Amygdala (tissue), 56 donors: ENCODE measurements at regions not wholly inside any gene's neighbourhood (a gene's known extent, or its start where the extent isn't known, plus 50 kb on each side); places are given as distances from the start of the nearest gene placed in this dataset.
A peak's percentile ranks its signal among the peaks of the same experiment; 100 is the strongest.
"Not testable (repeated sequence)": the region's sequence is repeated elsewhere in the genome, so short reads cannot be mapped to it uniquely, and the experiment has no call there.

Source experiments
- DNase-seq, 56 donors: peaks; one replicate each; lab custom pipeline; 2025; lab: John Stamatoyannopoulos, UW

GRCh38 chr4:85094735-85095134 is 128.2 kb upstream of the WDFY3 start:
- no peak for DNase-seq

- DNase-seq = no peak
Measured at GRCh38 chr4:85102606-85103005, 136.1 kb upstream of the WDFY3 start.

- DNase-seq = no peak
Measured at GRCh38 chr4:85106166-85106565, 139.7 kb upstream of the WDFY3 start.

GRCh38 chr4:85106805-85107336 is 140.4 kb upstream of the WDFY3 start:
- DNase-seq = no peak

- DNase-seq = no peak
Measured at GRCh38 chr4:85107553-85107952, 141.1 kb upstream of the WDFY3 start.

GRCh38 chr4:85113706-85114105 is 147.2 kb upstream of the WDFY3 start:
- no peak for DNase-seq

GRCh38 chr4:85114526-85114925 is 148.0 kb upstream of the WDFY3 start:
- no peak for DNase-seq

GRCh38 chr4:85116008-85116407 is 149.5 kb upstream of the WDFY3 start:
- DNase-seq = no peak

GRCh38 chr4:85125688-85126087 is 159.2 kb upstream of the WDFY3 start:
- no peak for DNase-seq

GRCh38 chr4:85126991-85127591 is 160.6 kb upstream of the WDFY3 start:
- no peak for DNase-seq

GRCh38 chr4:85127653-85128052 is 161.2 kb upstream of the WDFY3 start:
- peak in 24 of 56 donors; percentile 0 to 43 (median 9) for DNase-seq

GRCh38 chr4:85128246-85129204 is 162.0 kb upstream of the WDFY3 start:
- no peak for DNase-seq

GRCh38 chr4:85129354-85130125 is 163.1 kb upstream of the WDFY3 start:
- not testable (repeated sequence) for DNase-seq

GRCh38 chr4:85132117-85132516 is 165.6 kb upstream of the WDFY3 start:
- DNase-seq = no peak

- DNase-seq = no peak
Measured at GRCh38 chr4:85132570-85132969, 166.1 kb upstream of the WDFY3 start.

- not testable (repeated sequence) for DNase-seq
Measured at GRCh38 chr4:85139749-85140148, 173.3 kb upstream of the WDFY3 start.

- DNase-seq = no peak
Measured at GRCh38 chr4:85142451-85142850, 176.0 kb upstream of the WDFY3 start.

- peak in 35 of 56 donors; percentile 1 to 76 (median 22) for DNase-seq
Measured at GRCh38 chr4:85147481-85148076, 181.1 kb upstream of the WDFY3 start.

GRCh38 chr4:85149676-85150075 is 183.2 kb upstream of the WDFY3 start:
- DNase-seq = no peak

GRCh38 chr4:85151371-85151770 is 184.9 kb upstream of the WDFY3 start:
- DNase-seq = no peak
